Sigmoid colon (tissue), 4 donors: ENCODE measurements at regions not wholly inside any gene's neighbourhood (a gene's known extent, or its start where the extent isn't known, plus 50 kb on each side); places are given as distances from the start of the nearest gene placed in this dataset.

Source experiments
- CTCF ChIP-seq, 4 experiments: fragments of 450-650 bp in 3 of 4; fragments of 200-600 bp in 1 of 4; IDR thresholded peaks; one replicate each; pipeline ENCODE4 v1.5.1; 2016 to 2019; ENCODE audit warnings: antibody characterized with exemption in 4 of 4, mild to moderate bottlenecking in 3 of 4, moderate library complexity in 2 of 4
- EP300 ChIP-seq, 4 donors: sonication (generic); formaldehyde crosslinking; IDR thresholded peaks; one replicate each; pipeline ENCODE4 v1.6.1; 2017; ENCODE audit warnings: antibody characterized with exemption in 4 of 4
- POLR2A ChIP-seq, 2 donors: fragments of 450-650 bp; IDR thresholded peaks; one replicate each; pipeline ENCODE4 v1.6.1; 2016; ENCODE audit warnings: antibody characterized with exemption in 2 of 2, mild to moderate bottlenecking in 2 of 2, moderate library complexity in 2 of 2
- POLR2AphosphoS5 ChIP-seq, 4 donors: sonication (generic); formaldehyde crosslinking; IDR thresholded peaks; one replicate each; pipeline ENCODE4 v1.6.1; 2017; ENCODE audit warnings: antibody characterized with exemption in 4 of 4

- no peak for TF ChIP-seq CTCF (IDR thresholded peaks at IDR 0.05)
- no peak for TF ChIP-seq POLR2A (IDR thresholded peaks at IDR 0.05)
- TF ChIP-seq EP300 (IDR thresholded peaks at IDR 0.05) = no peak
- no peak for TF ChIP-seq POLR2AphosphoS5 (IDR thresholded peaks at IDR 0.05)
These were observed 109.1 kb upstream of the FAM180A start for GRCh38 chr7:135857519-135858274.
